Trophoblast cell (in vitro differentiated cells and primary cell): ENCODE measurements at regions not wholly inside any gene's neighbourhood (a gene's known extent, or its start where the extent isn't known, plus 50 kb on each side); places are given as distances from the start of the nearest gene placed in this dataset.

ENCODE experiments used
- DNase-seq, 2 donors: peaks; one replicate each; pipeline ENCODE4 v3.0.0-alpha.2; 2016
- H2AFZ ChIP-seq: 2 replicates; pipeline ENCODE4 v1.6.1; 2013; ENCODE audit warnings: low read length, moderate library complexity, mild to moderate bottlenecking; ENCODE audit not compliant: insufficient read depth, poor library complexity
- H2AK5ac ChIP-seq: 2 replicates; pipeline ENCODE4 v1.6.1; 2013; ENCODE audit warnings: mild to moderate bottlenecking, low read length
- H2BK120ac ChIP-seq: 2 replicates; pipeline ENCODE4 v1.6.1; 2013; ENCODE audit warnings: low read length, mild to moderate bottlenecking, moderate library complexity; ENCODE audit not compliant: insufficient read depth, poor library complexity
- H2BK12ac ChIP-seq: 2 replicates; pipeline ENCODE4 v1.6.1; 2013; ENCODE audit warnings: mild to moderate bottlenecking, low read length, moderate library complexity
- H2BK5ac ChIP-seq: 2 replicates; pipeline ENCODE4 v1.6.1; 2013; ENCODE audit warnings: low read length, low read depth, moderate library complexity, mild to moderate bottlenecking; ENCODE audit not compliant: poor library complexity
- H3K14ac ChIP-seq: 2 replicates; pipeline ENCODE4 v1.6.1; 2013; ENCODE audit warnings: mild to moderate bottlenecking, low read length
- H3K18ac ChIP-seq: 2 replicates; pipeline ENCODE4 v1.6.1; 2013; ENCODE audit warnings: mild to moderate bottlenecking, low read length
- H3K23ac ChIP-seq: 2 replicates; pipeline ENCODE4 v1.6.1; 2013; ENCODE audit warnings: low read length
- H3K27ac ChIP-seq: 2 replicates; pipeline ENCODE4 v1.5.1; 2013; ENCODE audit warnings: low read depth, mild to moderate bottlenecking, inconsistent platforms, low read length, moderate library complexity
- H3K27me3 ChIP-seq: 2 replicates; pipeline ENCODE4 v1.6.1; 2013; ENCODE audit warnings: inconsistent platforms, mild to moderate bottlenecking, low read length, moderate library complexity; ENCODE audit not compliant: insufficient read depth
- H3K36me3 ChIP-seq, 2 experiments: 1 replicate in 1 of 2; 2 replicates in 1 of 2; pipeline ENCODE4 v1.6.1; 2013; ENCODE audit warnings: low read length in 2 of 2, mild to moderate bottlenecking in 2 of 2, moderate library complexity in 1 of 2; ENCODE audit not compliant: insufficient read depth in 2 of 2, control insufficient read depth in 1 of 2
- H3K4ac ChIP-seq: 2 replicates; pipeline ENCODE4 v1.6.1; 2013; ENCODE audit warnings: low read depth, mild to moderate bottlenecking, low read length, moderate library complexity
- H3K4me1 ChIP-seq, 2 experiments: 1 replicate in 1 of 2; 2 replicates in 1 of 2; pipeline ENCODE4 v1.6.1; 2013; ENCODE audit warnings: low read length in 2 of 2, mild to moderate bottlenecking in 2 of 2, moderate library complexity in 1 of 2; ENCODE audit not compliant: insufficient read depth in 2 of 2, control insufficient read depth in 1 of 2
- H3K4me2 ChIP-seq: 2 replicates; pipeline ENCODE4 v1.6.1; 2013; ENCODE audit warnings: inconsistent platforms, mild to moderate bottlenecking, low read length, moderate library complexity
- H3K4me3 ChIP-seq: 2 replicates; pipeline ENCODE4 v1.5.1; 2013; ENCODE audit warnings: mild to moderate bottlenecking, low read depth, low read length, inconsistent platforms
- H3K79me1 ChIP-seq: one replicate; pipeline ENCODE4 v1.6.1; 2013; ENCODE audit warnings: low read length
- H3K79me2 ChIP-seq: 2 replicates; pipeline ENCODE4 v1.6.1; 2013; ENCODE audit warnings: low read length, mild to moderate bottlenecking; ENCODE audit not compliant: control insufficient read depth, insufficient read depth, poor library complexity
- H3K9ac ChIP-seq: 2 replicates; pipeline ENCODE4 v1.6.1; 2013; ENCODE audit warnings: mild to moderate bottlenecking, low read length
- H3K9me3 ChIP-seq: 2 replicates; pipeline ENCODE4 v1.6.1; 2013; ENCODE audit warnings: low read depth, mild to moderate bottlenecking, control low read depth, inconsistent platforms, low read length; ENCODE audit not compliant: insufficient read depth
- H4K12ac ChIP-seq: 2 replicates; pipeline ENCODE4 v1.6.1; 2013; ENCODE audit warnings: low read depth, mild to moderate bottlenecking, low read length, moderate library complexity
- H4K8ac ChIP-seq: 2 replicates; pipeline ENCODE4 v1.6.1; 2013; ENCODE audit warnings: low read depth, mild to moderate bottlenecking, low read length, moderate library complexity
- H4K91ac ChIP-seq: one replicate; pipeline ENCODE4 v1.6.1; 2013; ENCODE audit warnings: low read depth, mild to moderate bottlenecking, low read length, moderate library complexity
- WGBS: extraction: QIAGEN DNeasy Blood & Tissue Kit; methylation state at CpG from one replicate; pipeline ENCODE4 v1.1.7; 2013; ENCODE audit warnings: missing lambda C conversion rate; ENCODE audit not compliant: insufficient read length, insufficient coverage; ENCODE audit errors: extremely low coverage; 5-methylcytosine and 5-hydroxymethylcytosine counted together

DNA sequence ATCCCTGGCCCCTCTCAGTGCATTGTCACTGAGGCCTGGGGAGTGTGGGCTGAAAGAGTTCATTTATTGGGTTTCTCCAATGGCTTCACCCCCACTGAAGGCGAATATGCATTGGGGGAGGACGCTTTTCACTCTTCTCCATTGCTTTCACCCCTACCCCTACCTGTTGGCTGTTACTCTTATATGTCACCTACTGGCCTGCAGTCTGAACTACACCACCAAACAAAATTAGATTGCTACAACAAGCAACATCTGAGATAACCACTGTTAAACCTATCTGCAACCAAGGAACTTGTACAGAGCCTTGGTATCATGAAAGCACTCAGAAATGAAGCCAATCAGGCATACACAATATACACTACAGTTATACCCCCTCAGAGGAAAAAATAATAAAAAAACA is 203.7 kb downstream of the REEP3 start:
- H3K79me1 ChIP-seq, result no peaks in the 10 kb centered on the region
- H2BK12ac ChIP-seq, result no peak overlapping the region
- H3K4me3 ChIP-seq, result no peak overlapping the region
- WGBS, result no CpG with 5 or more reads among the region's 2 CpGs
- H3K27me3 ChIP-seq, result no peaks in the 10 kb centered on the region
- H3K9me3 ChIP-seq, result no peaks in the 10 kb centered on the region
- no peak overlapping the region for H2BK120ac ChIP-seq
- no peaks in the 10 kb centered on the region for H3K4me1 ChIP-seq
- H4K91ac ChIP-seq, result no peak overlapping the region
- H3K27ac ChIP-seq, result no peak overlapping the region
- no peak overlapping the region for H2AK5ac ChIP-seq
- H3K23ac ChIP-seq, result no peak overlapping the region
- no peak overlapping the region for H3K4me2 ChIP-seq
- no peak overlapping the region for H3K4ac ChIP-seq
- H2BK5ac ChIP-seq, result no peak overlapping the region
- H4K8ac ChIP-seq, result no peak overlapping the region
- H2AFZ ChIP-seq, result no peak overlapping the region
- H3K79me2 ChIP-seq, result no peaks in the 10 kb centered on the region
- H3K36me3 ChIP-seq, result no peaks in the 10 kb centered on the region
- no peak overlapping the region for H3K14ac ChIP-seq
- H3K9ac ChIP-seq, result no peak overlapping the region
- no peak for DNase-seq
- H4K12ac ChIP-seq, result no peak overlapping the region
- H3K18ac ChIP-seq, result no peak overlapping the region

GRCh38 chr10:63726867-63727266 is 205.7 kb downstream of the REEP3 start:
- Histone ChIP-seq H3K27me3 (no peaks in the 10 kb centered on the region), H3K4me1 (no peaks in the 10 kb centered on the region), H4K8ac (no peak overlapping the region), H3K4me2 (no peak overlapping the region), H2AFZ (no peak overlapping the region), H3K36me3 (no peaks in the 10 kb centered on the region), H4K12ac (no peak overlapping the region), H3K4ac (no peak overlapping the region), H2BK5ac (no peak overlapping the region), H3K9me3 (no peaks in the 10 kb centered on the region), H2BK12ac (no peak overlapping the region), H2BK120ac (no peak overlapping the region), H3K18ac (no peak overlapping the region), H2AK5ac (no peak overlapping the region), H3K14ac (no peak overlapping the region), H3K79me2 (no peaks in the 10 kb centered on the region), H3K9ac (no peak overlapping the region), H3K23ac (no peak overlapping the region), H3K79me1 (no peaks in the 10 kb centered on the region), H4K91ac (no peak overlapping the region), H3K27ac (no peak overlapping the region), H3K4me3 (no peak overlapping the region)
- DNase-seq, result no peak
- WGBS, result no CpG with 5 or more reads among the region's 2 CpGs

DNA sequence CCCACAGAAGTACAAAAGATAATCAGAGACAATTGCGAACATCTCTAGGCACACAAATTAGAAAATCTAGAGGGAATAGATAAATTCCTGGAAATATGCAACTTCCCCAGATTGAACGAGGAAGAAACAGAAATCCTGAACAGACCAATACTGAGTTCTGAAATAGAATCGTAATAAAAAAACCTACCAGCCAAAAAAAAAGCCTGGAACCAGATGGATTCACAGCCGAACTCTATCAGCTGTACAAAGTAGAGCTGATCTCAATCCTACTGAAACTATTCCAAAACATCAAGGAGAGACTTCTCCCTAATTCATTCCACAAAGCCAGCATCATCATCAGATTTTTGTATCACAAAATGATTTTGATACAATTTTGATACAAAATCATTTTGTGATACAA is 206.4 kb downstream of the REEP3 start:
- Histone ChIP-seq H3K4ac (no peak overlapping the region), H3K4me2 (no peak overlapping the region), H3K14ac (no peak overlapping the region), H3K36me3 (no peaks in the 10 kb centered on the region), H4K12ac (no peak overlapping the region), H3K4me1 (no peaks in the 10 kb centered on the region), H3K23ac (no peak overlapping the region), H4K91ac (no peak overlapping the region), H3K18ac (no peak overlapping the region), H3K79me2 (no peaks in the 10 kb centered on the region), H3K27me3 (no peaks in the 10 kb centered on the region), H4K8ac (no peak overlapping the region), H2BK12ac (no peak overlapping the region), H3K4me3 (no peak overlapping the region), H2BK120ac (no peak overlapping the region), H3K9ac (no peak overlapping the region), H2AFZ (no peak overlapping the region), H2BK5ac (no peak overlapping the region), H3K27ac (no peak overlapping the region), H3K9me3 (no peaks in the 10 kb centered on the region), H2AK5ac (no peak overlapping the region), H3K79me1 (no peaks in the 10 kb centered on the region)
- no peak for DNase-seq
- WGBS, result no CpG with 5 or more reads among the region's 4 CpGs

- Histone ChIP-seq H3K14ac (no peak overlapping the region), H3K79me2 (no peaks in the 10 kb centered on the region)
- WGBS, result no CpG with 5 or more reads among the region's 3 CpGs
Measured at GRCh38 chr10:63735305-63735704, 214.1 kb downstream of the REEP3 start.

More at GRCh38 chr10:63735305-63735704, 214.1 kb downstream of the REEP3 start:
- no peak overlapping the region for H3K18ac ChIP-seq
- H3K4ac ChIP-seq, result no peak overlapping the region
- H4K91ac ChIP-seq, result no peak overlapping the region
- DNase-seq, result no peak
- no peaks in the 10 kb centered on the region for H3K36me3 ChIP-seq
- H4K12ac ChIP-seq, result no peak overlapping the region
- H3K9ac ChIP-seq, result no peak overlapping the region
- H2BK12ac ChIP-seq, result no peak overlapping the region
- no peak overlapping the region for H2AFZ ChIP-seq
- H2BK5ac ChIP-seq, result no peak overlapping the region
- no peak overlapping the region for H3K27ac ChIP-seq
- no peak overlapping the region for H3K4me2 ChIP-seq
- no peaks in the 10 kb centered on the region for H3K79me1 ChIP-seq
- H3K27me3 ChIP-seq, result no peaks in the 10 kb centered on the region
- H2AK5ac ChIP-seq, result no peak overlapping the region
- H3K4me3 ChIP-seq, result no peak overlapping the region
- H3K23ac ChIP-seq, result no peak overlapping the region
- H4K8ac ChIP-seq, result no peak overlapping the region
- H3K9me3 ChIP-seq, result no peaks in the 10 kb centered on the region
- peaks cover 0 to 2% of the 10 kb centered on the region in 2 experiments for H3K4me1 ChIP-seq
- no peak overlapping the region for H2BK120ac ChIP-seq
